ENCODE measurements at regions not wholly inside any gene's neighbourhood (a gene's known extent, or its start where the extent isn't known, plus 50 kb on each side); places are given as distances from the start of the nearest gene placed in this dataset.

- no peak for TF ChIP-seq POLR2A (IDR thresholded peaks at IDR 0.05; ENCODE audit: low read length)
- no peak for TF ChIP-seq GATA1 (IDR thresholded peaks at IDR 0.05; ENCODE audit: low read depth, low read length)
These were observed 51.3 kb upstream of the CD302 start for GRCh38 chr2:159849160-159849813.
